ENCODE measurements at regions not wholly inside any gene's neighbourhood (a gene's known extent, or its start where the extent isn't known, plus 50 kb on each side); places are given as distances from the start of the nearest gene placed in this dataset.

DNA sequence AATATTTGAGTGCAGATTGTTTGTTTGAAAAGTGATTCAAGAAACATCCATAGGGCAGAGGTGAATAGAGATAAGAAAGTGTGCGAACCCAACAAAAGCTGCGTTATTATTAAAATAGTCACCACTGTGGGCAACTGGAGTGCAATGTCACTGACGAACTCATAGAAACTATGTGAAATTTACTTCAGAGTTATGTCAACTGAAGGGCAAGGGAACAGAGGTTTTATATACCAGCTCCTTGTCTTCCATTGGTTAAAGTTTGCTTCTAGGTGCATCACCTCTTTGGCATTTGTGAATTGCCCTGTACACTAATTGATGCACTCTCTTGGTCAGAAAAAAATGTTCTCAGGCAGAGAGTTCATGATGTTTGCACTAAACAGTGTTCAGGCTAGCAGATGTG is 110.5 kb upstream of the NYAP2 start:
- TF ChIP-seq, protein P1, sequence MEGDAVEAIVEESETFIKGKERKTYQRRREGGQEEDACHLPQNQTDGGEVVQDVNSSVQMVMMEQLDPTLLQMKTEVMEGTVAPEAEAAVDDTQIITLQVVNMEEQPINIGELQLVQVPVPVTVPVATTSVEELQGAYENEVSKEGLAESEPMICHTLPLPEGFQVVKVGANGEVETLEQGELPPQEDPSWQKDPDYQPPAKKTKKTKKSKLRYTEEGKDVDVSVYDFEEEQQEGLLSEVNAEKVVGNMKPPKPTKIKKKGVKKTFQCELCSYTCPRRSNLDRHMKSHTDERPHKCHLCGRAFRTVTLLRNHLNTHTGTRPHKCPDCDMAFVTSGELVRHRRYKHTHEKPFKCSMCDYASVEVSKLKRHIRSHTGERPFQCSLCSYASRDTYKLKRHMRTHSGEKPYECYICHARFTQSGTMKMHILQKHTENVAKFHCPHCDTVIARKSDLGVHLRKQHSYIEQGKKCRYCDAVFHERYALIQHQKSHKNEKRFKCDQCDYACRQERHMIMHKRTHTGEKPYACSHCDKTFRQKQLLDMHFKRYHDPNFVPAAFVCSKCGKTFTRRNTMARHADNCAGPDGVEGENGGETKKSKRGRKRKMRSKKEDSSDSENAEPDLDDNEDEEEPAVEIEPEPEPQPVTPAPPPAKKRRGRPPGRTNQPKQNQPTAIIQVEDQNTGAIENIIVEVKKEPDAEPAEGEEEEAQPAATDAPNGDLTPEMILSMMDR (IDR thresholded peaks at IDR 0.05): no peak
- no peak for TF ChIP-seq POLR2A (IDR thresholded peaks at IDR 0.05)

Data from thyroid gland (tissue), 4 donors.